K562 (cell line): ENCODE measurements at regions not wholly inside any gene's neighbourhood (a gene's known extent, or its start where the extent isn't known, plus 50 kb on each side); places are given as distances from the start of the nearest gene placed in this dataset.
A peak's percentile ranks its signal among the peaks of the same experiment; 100 is the strongest.

Experiments
- ATF7 ChIP-seq: fragments of 450-650 bp; IDR thresholded peaks from 2 replicates; pipeline ENCODE4 v1.7.1; 2014; ENCODE audit warnings: mild to moderate bottlenecking, moderate library complexity
- GATAD2A ChIP-seq: fragments of 450-650 bp; IDR thresholded peaks from 2 replicates; pipeline ENCODE4 v1.6.1; 2017
- RAD51 ChIP-seq: fragments of 450-650 bp; IDR thresholded peaks from 2 replicates; pipeline ENCODE4 v1.7.1; 2016; ENCODE audit warnings: low read depth, mild to moderate bottlenecking, borderline replicate concordance
- RBFOX2 ChIP-seq: fragments of 200-400 bp; formaldehyde crosslinking; IDR thresholded peaks from 2 replicates; pipeline ENCODE4 v1.6.1; 2017; ENCODE audit warnings: low read depth, mild to moderate bottlenecking, low read length, moderate library complexity
- YY1 ChIP-seq, 3 experiments: IDR thresholded peaks; 2 replicates each; pipeline ENCODE4 v1.6.1; 2011; ENCODE audit warnings: low read length in 2 of 3, mild to moderate bottlenecking in 2 of 3, moderate library complexity in 2 of 3, borderline replicate concordance in 1 of 3, control low read depth in 1 of 3, low read depth in 1 of 3; ENCODE audit not compliant: insufficient read depth in 3 of 3, insufficient replicate concordance in 2 of 3, control insufficient read depth in 1 of 3, insufficient read length in 1 of 3; ENCODE audit errors: extremely low read depth in 1 of 3
- ZKSCAN1 ChIP-seq: fragments of 150-350 bp; IDR thresholded peaks from 2 replicates; pipeline ENCODE4 v1.6.1; 2016; ENCODE audit warnings: low read depth, low read length
- ZNF274 ChIP-seq: IDR thresholded peaks from 2 replicates; pipeline ENCODE4 v1.6.1; 2011; ENCODE audit warnings: low read depth, mild to moderate bottlenecking, low read length, moderate library complexity, borderline replicate concordance
- TF ChIP-seq, protein P1 (sequence below): sonication (generic); formaldehyde crosslinking; IDR thresholded peaks from 2 replicates; pipeline ENCODE4 v1.8.0; 2022; ENCODE audit warnings: mild to moderate bottlenecking, missing genetic modification reagents
- TF ChIP-seq, protein P2 (sequence below): fragments of 200-600 bp; sonication (generic); IDR thresholded peaks from one replicate; pipeline ENCODE4 v1.6.1; 2012; ENCODE audit warnings: mild to moderate bottlenecking, low read depth, low read length, inconsistent platforms

DNA sequence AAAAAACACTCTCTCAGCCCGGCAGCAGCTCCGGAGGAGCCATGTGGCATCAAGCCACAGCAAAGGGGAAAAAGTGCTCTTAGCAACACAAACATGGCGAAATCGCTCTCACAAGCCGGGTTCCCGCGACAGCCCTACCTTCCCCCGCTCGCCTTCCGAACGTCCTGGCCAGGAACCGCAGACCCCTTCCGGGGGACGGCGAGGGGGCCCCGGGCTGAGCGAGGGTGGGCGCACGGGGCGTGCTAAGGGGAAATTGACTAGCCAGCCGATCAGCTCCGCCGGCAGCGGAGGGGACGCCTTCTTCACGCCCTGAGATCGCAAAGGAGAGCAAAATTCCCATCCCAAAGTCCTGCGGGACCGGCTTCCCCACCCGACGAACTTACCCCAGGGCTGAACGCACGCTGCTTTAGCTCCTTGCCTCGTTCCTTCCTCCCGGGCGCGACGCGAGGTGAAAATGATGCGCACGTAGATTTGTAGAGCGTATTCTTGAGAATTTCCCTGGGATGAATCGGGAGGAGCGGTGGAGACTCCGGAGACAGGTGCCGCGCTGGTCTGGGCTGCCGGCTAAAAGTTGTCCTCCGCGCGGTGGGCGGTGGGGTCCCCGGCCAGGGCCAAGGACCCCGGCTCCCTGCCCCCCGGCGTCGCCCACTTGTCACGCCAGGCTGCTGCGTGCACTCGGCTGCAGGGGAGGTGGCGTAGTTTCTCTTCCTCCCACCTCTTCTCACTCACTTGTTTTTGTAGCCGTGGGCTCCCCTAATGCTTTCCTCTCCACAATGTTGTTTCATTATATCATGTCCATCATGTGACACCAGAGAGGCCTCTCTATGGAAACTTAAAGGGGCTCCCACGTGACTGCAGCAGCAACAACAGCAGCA, 220.1 kb upstream of the MKLN1 start (continued):
- TF ChIP-seq RAD51 (peak; percentile 97), GATAD2A (peak; percentile 30; the same call in 1 of the 2 replicates), ATF7 (peak; percentile 61; the same call in 1 of the 2 replicates), ZKSCAN1 (0 out of 2 replicates have a peak, but pooled peaks have one; percentile 27), YY1 (IDR thresholded peaks at IDR 0.05; ENCODE audit: borderline replicate concordance in 1 of 3, control insufficient read depth in 1 of 3, extremely low read depth in 1 of 3, insufficient read depth in 3 of 3, insufficient read length in 1 of 3, insufficient replicate concordance in 2 of 3, low read depth in 1 of 3, low read length in 2 of 3) (peak in 2 of 3 experiments; percentile 50 to 74), ZNF274 (peak; percentile 43; the same call in 1 of the 2 replicates), RBFOX2 (peak; percentile 88)
- TF ChIP-seq, protein P1, sequence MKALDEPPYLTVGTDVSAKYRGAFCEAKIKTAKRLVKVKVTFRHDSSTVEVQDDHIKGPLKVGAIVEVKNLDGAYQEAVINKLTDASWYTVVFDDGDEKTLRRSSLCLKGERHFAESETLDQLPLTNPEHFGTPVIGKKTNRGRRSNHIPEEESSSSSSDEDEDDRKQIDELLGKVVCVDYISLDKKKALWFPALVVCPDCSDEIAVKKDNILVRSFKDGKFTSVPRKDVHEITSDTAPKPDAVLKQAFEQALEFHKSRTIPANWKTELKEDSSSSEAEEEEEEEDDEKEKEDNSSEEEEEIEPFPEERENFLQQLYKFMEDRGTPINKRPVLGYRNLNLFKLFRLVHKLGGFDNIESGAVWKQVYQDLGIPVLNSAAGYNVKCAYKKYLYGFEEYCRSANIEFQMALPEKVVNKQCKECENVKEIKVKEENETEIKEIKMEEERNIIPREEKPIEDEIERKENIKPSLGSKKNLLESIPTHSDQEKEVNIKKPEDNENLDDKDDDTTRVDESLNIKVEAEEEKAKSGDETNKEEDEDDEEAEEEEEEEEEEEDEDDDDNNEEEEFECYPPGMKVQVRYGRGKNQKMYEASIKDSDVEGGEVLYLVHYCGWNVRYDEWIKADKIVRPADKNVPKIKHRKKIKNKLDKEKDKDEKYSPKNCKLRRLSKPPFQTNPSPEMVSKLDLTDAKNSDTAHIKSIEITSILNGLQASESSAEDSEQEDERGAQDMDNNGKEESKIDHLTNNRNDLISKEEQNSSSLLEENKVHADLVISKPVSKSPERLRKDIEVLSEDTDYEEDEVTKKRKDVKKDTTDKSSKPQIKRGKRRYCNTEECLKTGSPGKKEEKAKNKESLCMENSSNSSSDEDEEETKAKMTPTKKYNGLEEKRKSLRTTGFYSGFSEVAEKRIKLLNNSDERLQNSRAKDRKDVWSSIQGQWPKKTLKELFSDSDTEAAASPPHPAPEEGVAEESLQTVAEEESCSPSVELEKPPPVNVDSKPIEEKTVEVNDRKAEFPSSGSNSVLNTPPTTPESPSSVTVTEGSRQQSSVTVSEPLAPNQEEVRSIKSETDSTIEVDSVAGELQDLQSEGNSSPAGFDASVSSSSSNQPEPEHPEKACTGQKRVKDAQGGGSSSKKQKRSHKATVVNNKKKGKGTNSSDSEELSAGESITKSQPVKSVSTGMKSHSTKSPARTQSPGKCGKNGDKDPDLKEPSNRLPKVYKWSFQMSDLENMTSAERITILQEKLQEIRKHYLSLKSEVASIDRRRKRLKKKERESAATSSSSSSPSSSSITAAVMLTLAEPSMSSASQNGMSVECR: peak; percentile 81; the same call in 1 of the 2 replicates
- TF ChIP-seq, protein P2, sequence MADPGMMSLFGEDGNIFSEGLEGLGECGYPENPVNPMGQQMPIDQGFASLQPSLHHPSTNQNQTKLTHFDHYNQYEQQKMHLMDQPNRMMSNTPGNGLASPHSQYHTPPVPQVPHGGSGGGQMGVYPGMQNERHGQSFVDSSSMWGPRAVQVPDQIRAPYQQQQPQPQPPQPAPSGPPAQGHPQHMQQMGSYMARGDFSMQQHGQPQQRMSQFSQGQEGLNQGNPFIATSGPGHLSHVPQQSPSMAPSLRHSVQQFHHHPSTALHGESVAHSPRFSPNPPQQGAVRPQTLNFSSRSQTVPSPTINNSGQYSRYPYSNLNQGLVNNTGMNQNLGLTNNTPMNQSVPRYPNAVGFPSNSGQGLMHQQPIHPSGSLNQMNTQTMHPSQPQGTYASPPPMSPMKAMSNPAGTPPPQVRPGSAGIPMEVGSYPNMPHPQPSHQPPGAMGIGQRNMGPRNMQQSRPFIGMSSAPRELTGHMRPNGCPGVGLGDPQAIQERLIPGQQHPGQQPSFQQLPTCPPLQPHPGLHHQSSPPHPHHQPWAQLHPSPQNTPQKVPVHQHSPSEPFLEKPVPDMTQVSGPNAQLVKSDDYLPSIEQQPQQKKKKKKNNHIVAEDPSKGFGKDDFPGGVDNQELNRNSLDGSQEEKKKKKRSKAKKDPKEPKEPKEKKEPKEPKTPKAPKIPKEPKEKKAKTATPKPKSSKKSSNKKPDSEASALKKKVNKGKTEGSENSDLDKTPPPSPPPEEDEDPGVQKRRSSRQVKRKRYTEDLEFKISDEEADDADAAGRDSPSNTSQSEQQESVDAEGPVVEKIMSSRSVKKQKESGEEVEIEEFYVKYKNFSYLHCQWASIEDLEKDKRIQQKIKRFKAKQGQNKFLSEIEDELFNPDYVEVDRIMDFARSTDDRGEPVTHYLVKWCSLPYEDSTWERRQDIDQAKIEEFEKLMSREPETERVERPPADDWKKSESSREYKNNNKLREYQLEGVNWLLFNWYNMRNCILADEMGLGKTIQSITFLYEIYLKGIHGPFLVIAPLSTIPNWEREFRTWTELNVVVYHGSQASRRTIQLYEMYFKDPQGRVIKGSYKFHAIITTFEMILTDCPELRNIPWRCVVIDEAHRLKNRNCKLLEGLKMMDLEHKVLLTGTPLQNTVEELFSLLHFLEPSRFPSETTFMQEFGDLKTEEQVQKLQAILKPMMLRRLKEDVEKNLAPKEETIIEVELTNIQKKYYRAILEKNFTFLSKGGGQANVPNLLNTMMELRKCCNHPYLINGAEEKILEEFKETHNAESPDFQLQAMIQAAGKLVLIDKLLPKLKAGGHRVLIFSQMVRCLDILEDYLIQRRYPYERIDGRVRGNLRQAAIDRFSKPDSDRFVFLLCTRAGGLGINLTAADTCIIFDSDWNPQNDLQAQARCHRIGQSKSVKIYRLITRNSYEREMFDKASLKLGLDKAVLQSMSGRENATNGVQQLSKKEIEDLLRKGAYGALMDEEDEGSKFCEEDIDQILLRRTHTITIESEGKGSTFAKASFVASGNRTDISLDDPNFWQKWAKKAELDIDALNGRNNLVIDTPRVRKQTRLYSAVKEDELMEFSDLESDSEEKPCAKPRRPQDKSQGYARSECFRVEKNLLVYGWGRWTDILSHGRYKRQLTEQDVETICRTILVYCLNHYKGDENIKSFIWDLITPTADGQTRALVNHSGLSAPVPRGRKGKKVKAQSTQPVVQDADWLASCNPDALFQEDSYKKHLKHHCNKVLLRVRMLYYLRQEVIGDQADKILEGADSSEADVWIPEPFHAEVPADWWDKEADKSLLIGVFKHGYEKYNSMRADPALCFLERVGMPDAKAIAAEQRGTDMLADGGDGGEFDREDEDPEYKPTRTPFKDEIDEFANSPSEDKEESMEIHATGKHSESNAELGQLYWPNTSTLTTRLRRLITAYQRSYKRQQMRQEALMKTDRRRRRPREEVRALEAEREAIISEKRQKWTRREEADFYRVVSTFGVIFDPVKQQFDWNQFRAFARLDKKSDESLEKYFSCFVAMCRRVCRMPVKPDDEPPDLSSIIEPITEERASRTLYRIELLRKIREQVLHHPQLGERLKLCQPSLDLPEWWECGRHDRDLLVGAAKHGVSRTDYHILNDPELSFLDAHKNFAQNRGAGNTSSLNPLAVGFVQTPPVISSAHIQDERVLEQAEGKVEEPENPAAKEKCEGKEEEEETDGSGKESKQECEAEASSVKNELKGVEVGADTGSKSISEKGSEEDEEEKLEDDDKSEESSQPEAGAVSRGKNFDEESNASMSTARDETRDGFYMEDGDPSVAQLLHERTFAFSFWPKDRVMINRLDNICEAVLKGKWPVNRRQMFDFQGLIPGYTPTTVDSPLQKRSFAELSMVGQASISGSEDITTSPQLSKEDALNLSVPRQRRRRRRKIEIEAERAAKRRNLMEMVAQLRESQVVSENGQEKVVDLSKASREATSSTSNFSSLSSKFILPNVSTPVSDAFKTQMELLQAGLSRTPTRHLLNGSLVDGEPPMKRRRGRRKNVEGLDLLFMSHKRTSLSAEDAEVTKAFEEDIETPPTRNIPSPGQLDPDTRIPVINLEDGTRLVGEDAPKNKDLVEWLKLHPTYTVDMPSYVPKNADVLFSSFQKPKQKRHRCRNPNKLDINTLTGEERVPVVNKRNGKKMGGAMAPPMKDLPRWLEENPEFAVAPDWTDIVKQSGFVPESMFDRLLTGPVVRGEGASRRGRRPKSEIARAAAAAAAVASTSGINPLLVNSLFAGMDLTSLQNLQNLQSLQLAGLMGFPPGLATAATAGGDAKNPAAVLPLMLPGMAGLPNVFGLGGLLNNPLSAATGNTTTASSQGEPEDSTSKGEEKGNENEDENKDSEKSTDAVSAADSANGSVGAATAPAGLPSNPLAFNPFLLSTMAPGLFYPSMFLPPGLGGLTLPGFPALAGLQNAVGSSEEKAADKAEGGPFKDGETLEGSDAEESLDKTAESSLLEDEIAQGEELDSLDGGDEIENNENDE: peak; percentile 87
